Brain microvascular endothelial cell (primary cell): ENCODE measurements at regions not wholly inside any gene's neighbourhood (a gene's known extent, or its start where the extent isn't known, plus 50 kb on each side); places are given as distances from the start of the nearest gene placed in this dataset.

Experiments used
- DNase-seq: peaks from one replicate; pipeline ENCODE4 v3.0.0-alpha.2; 2020
- H3K27ac ChIP-seq: fragments of 250-450 bp; sonication (Bioruptor Pico); 2 replicates; pipeline ENCODE4 v1.5.1; 2020; ENCODE audit warnings: mild to moderate bottlenecking, moderate library complexity
- H3K27me3 ChIP-seq: fragments of 250-450 bp; sonication (Bioruptor Pico); replicated peaks from 2 replicates; pipeline ENCODE4 v1.5.1; 2020; ENCODE audit warnings: mild to moderate bottlenecking
- H3K36me3 ChIP-seq: fragments of 250-450 bp; sonication (Bioruptor Pico); replicated peaks from 2 replicates; pipeline ENCODE4 v1.5.1; 2020; ENCODE audit warnings: mild to moderate bottlenecking
- H3K4me3 ChIP-seq: 2 replicates; pipeline ENCODE4 v1.5.1; 2011; ENCODE audit warnings: low read depth, mild to moderate bottlenecking, control low read depth, low read length, moderate library complexity
- CTCF ChIP-seq: IDR thresholded peaks from 2 replicates; pipeline ENCODE4 v1.5.1; 2011; ENCODE audit warnings: low read depth, mild to moderate bottlenecking, moderate library complexity, low read length, control low read depth, inconsistent platforms; ENCODE audit errors: missing control alignments
- in situ Hi-C: cut with HindIII; loops from 2 replicates; pipeline ENCODE4 v1.10.0; 2017; ENCODE audit warnings: low sequenced_read_pairs, low pct_ligation_motif_present

GRCh38 chr1:177809819-177810218 lies 160.0 kb downstream of the SEC16B start:
- TF ChIP-seq CTCF = no peak

DNA sequence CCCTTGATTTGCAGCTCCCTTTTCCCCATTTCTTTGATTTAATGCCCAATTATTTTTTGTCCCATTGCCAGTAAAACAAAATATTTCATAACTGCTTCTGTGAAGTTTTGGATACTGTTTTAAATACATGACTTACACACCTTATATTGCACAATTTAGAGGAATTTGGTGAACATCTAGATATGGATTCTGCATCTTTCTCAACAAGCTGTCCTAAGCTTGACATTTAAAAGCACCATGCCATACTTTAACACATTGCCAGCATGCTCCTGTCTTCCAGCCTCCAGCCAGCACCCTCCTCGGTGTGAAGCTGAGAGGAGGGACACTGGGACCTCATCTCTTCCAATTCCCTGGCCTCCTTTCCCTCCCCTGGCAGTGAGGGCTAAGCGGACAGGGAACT lies 167.6 kb downstream of the SEC16B start:
- H3K27ac ChIP-seq = no peak overlapping the region
- H3K27me3 ChIP-seq = no peaks in the 10 kb centered on the region
- no peak overlapping the region for H3K4me3 ChIP-seq
- H3K36me3 ChIP-seq = no peaks in the 10 kb centered on the region
- no peak for TF ChIP-seq CTCF
- in situ Hi-C loops = no loop called here
- no peak for DNase-seq

More at GRCh38 chr1:177809819-177810218, 160.0 kb downstream of the SEC16B start:
- in situ Hi-C loops = no loop called here
- Histone ChIP-seq H3K27ac (no peak overlapping the region), H3K36me3 (no peaks in the 10 kb centered on the region), H3K27me3 (no peaks in the 10 kb centered on the region), H3K4me3 (no peak overlapping the region)
- DNase-seq = no peak

DNA sequence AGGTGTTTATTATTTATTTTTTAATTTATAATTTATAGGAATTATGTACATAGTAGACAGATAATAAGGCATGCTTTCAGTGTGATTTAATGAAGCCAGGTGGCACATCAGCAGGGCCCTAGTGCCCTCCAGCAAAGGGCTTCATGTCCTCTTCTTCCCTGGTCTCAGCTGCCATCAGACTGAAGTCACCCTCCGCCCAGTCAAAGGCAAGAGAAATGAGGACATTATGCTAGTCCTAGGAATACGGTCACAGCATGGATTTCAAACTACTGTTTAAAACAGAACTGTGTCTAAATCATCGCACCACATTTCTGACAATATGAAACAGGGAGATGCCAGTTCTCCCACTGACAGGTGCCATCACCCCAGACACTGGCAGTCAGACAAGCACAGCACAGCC lies 168.1 kb downstream of the SEC16B start:
- TF ChIP-seq CTCF = no peak
- no peak overlapping the region for H3K27ac ChIP-seq
- H3K36me3 ChIP-seq = no peaks in the 10 kb centered on the region
- no peak overlapping the region for H3K4me3 ChIP-seq
- H3K27me3 ChIP-seq = no peaks in the 10 kb centered on the region
- no peak for DNase-seq
- in situ Hi-C loops = no loop called here

- no peaks in the 10 kb centered on the region for H3K27me3 ChIP-seq
- no peak overlapping the region for H3K27ac ChIP-seq
- H3K4me3 ChIP-seq = no peak overlapping the region
- in situ Hi-C loops = no loop called here
- no peak for TF ChIP-seq CTCF
- H3K36me3 ChIP-seq = no peaks in the 10 kb centered on the region
- no peak for DNase-seq
Observed at GRCh38 chr1:177800400-177801088, 169.3 kb downstream of the SEC16B start.

GRCh38 chr1:177799746-177800145 lies 170.1 kb downstream of the SEC16B start:
- H3K36me3 ChIP-seq = no peaks in the 10 kb centered on the region
- H3K4me3 ChIP-seq = no peak overlapping the region
- TF ChIP-seq CTCF = no peak
- no peak for DNase-seq
- in situ Hi-C loops = no loop called here
- no peak overlapping the region for H3K27ac ChIP-seq
- H3K27me3 ChIP-seq = no peaks in the 10 kb centered on the region

- no peak for DNase-seq
- in situ Hi-C loops = no loop called here
- no peak for TF ChIP-seq CTCF
Observed at GRCh38 chr1:177798614-177799013, 171.2 kb downstream of the SEC16B start.

More at GRCh38 chr1:177798614-177799013, 171.2 kb downstream of the SEC16B start:
- H3K36me3 ChIP-seq = no peaks in the 10 kb centered on the region
- H3K4me3 ChIP-seq = no peak overlapping the region
- no peak overlapping the region for H3K27ac ChIP-seq
- H3K27me3 ChIP-seq = no peaks in the 10 kb centered on the region
